Mammary epithelial cell (primary cell): ENCODE measurements at regions not wholly inside any gene's neighbourhood (a gene's known extent, or its start where the extent isn't known, plus 50 kb on each side); places are given as distances from the start of the nearest gene placed in this dataset.

Experiments used
- CTCF ChIP-seq, 2 donors: IDR thresholded peaks in 1 of 2; conservative IDR thresholded peaks in 1 of 2; 2 replicates each; pipeline ENCODE4 v1.5.1; 2011 to 2012; ENCODE audit warnings: inconsistent platforms in 2 of 2, low read length in 2 of 2, mild to moderate bottlenecking in 2 of 2, control low read depth in 1 of 2, low read depth in 1 of 2; ENCODE audit not compliant: insufficient read depth in 1 of 2; ENCODE audit errors: extremely low read depth in 1 of 2
- EZH2 ChIP-seq: IDR thresholded peaks from 2 replicates; pipeline ENCODE4 v1.6.1; 2012; ENCODE audit warnings: low read length, inconsistent platforms, borderline replicate concordance

- TF ChIP-seq CTCF (conservative IDR thresholded peaks at IDR 0.05 in 1 of 2, IDR thresholded peaks at IDR 0.05 in 1 of 2; ENCODE audit: extremely low read depth in 1 of 2, insufficient read depth in 1 of 2, low read depth in 1 of 2, low read length in 2 of 2) (no peak), EZH2 (no peak)
These were observed 195.4 kb upstream of the LPP start for GRCh38 chr3:187958432-187959003.
